NCI-H82 treated with DMSO at 0.1 percent for 48 hours (cell line): ENCODE measurements at regions not wholly inside any gene's neighbourhood (a gene's known extent, or its start where the extent isn't known, plus 50 kb on each side); places are given as distances from the start of the nearest gene placed in this dataset.
"Not testable (repeated sequence)": the region's sequence is repeated elsewhere in the genome, so short reads cannot be mapped to it uniquely, and the experiment has no call there.

Experiments
- DNase-seq: peaks from one replicate; lab custom pipeline; 2025; ENCODE audit not compliant: unreplicated experiment; lab: John Stamatoyannopoulos, UW

DNA sequence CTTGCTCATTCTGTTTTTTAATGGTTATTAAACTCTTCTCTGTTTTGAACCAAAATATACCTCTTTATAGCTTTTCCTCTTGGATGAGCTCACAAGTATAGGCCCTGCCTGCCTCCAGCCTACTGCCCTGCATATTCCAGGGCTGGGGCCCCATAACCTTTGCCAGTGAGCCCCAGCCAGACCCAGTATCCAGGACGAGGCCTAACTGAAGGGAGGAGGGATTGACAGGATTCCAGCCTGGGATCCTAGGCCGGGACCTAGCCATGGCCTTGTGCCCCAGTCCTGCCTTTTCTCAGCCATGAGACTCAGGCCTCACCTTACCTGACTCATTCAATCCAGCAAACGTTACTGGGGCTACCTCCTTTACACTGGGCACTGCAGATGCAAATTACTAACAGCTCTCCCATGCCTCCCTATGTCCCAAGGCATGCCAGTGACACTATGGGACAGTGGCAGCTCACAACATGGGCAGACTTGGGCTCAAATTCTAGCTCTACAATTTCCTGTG, 159.2 kb downstream of the DDX1 start:
- no peak for DNase-seq

DNA sequence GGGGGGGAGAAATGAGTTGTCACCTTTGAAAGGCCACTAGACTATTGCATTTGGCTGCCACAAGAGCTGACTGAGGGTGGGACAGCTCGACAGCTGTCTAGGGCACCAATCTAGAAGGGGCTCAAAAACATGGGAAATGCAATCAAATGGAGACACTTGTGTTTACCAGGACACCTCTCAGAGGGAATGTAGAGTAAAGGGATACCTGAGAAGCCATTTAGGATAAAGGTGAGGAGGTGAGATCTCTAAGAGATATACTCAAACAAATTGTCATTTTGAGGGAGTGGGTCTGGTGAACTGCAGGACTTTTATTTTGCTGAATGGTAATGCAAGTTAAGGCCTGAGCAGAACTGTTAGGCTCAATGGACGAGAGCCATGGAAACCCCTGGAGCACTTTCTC, 159.8 kb downstream of the DDX1 start:
- DNase-seq: no peak

- DNase-seq: no peak
Observed at GRCh38 chr2:15752552-15753232, 161.0 kb downstream of the DDX1 start.

GRCh38 chr2:15753233-15753798, 161.6 kb downstream of the DDX1 start:
- no peak for DNase-seq

GRCh38 chr2:15753811-15754702, 162.4 kb downstream of the DDX1 start:
- DNase-seq: no peak

DNA sequence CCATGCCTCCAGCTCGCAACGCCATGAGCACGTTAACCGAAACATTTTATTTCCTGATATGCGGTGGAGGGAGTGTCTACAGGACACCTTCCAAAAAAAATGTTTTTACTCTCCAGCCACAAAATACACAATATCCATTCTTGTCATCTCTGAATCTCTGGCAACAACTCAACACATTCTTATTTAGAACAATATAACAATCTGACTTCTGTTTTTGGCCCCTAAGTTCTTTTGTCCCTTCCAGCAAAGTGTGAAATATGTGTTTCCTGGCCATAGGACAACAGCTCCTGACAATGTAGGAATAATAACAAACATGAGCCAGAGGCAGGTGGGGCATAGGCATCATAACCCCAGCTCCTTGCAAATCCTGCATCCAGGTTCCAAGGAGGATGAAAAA, 163.0 kb downstream of the DDX1 start:
- no peak for DNase-seq

DNA sequence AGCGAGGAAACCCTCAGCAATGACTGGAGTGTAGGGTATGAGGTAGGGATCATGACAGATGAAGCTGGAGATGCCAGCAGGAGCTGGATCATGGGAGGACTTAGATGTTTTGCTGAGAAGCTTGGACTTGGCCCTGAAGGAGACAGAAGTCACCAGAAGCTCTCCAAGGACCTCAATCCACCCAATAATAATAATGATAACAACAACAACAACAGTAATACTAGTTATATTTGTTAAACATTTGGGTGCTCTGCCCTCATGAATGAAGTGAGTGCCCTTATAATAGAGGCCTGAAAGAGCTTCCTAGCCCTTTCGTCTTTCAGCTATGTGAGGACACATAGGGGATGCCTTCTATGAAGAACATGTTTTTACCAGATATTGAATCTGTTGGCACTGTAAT, 163.9 kb downstream of the DDX1 start:
- no peak for DNase-seq

- DNase-seq: no peak
Observed at GRCh38 chr2:15756011-15756550, 164.4 kb downstream of the DDX1 start.

GRCh38 chr2:15756882-15757819, 165.5 kb downstream of the DDX1 start:
- no peak for DNase-seq

DNA sequence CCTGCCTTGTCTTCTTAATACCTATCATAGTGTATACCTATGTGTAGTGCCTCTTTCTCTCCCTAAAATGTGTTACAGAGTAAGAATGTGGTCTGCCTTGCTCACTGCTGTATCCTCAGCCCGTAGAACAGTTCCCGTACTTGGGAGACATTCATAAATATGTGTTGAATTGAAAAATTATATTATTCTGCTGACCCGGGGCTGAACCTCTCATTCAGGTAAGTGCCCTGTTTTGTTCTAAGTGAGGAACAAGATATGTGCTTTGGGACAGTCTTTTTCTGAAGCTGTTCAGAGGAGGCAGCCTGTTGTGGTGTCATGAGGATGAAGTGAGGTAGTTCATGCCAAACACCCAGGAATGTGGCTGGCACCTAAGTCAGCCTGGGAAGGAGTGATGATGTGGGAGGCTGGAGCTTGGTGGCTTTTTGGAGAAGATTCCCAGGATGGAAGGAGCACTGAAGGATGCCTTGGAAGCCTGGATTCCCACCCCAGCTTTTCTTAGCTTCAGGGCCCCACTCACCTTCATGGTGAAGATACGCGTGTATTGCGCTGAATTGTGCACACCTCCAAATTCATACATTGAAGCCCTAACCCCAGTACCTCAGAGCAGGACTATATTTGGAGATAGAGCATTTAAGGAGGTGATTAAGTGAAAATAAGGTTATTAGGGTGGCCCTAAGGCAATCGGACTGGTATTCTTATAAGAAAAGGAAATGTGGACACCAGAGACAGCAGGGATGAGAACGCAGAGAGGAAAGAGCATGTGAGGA, 166.3 kb downstream of the DDX1 start:
- no peak for DNase-seq

GRCh38 chr2:15758848-15759247, 167.2 kb downstream of the DDX1 start:
- no peak for DNase-seq

- DNase-seq: no peak
Observed at GRCh38 chr2:15759385-15759784, 167.7 kb downstream of the DDX1 start.

DNA sequence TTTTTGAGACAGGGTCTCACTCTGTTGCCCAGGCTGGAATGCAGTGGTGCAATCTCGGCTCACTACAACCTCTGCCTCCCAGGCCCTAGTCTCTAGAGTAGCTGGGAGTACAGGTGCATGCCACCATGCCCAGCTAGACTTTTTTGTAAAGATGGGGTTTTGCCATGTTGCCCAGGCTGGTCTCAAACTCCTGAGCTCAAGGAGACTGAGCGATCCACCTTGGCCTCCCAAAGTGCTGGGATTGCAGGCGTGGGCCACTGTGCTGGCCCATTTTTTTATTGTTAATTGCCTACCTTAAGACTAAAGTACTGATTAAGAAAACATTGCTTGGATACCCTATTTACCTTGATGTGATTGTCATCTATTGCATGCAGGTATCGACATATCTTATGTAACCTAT, 168.1 kb downstream of the DDX1 start:
- not testable (repeated sequence) for DNase-seq

DNA sequence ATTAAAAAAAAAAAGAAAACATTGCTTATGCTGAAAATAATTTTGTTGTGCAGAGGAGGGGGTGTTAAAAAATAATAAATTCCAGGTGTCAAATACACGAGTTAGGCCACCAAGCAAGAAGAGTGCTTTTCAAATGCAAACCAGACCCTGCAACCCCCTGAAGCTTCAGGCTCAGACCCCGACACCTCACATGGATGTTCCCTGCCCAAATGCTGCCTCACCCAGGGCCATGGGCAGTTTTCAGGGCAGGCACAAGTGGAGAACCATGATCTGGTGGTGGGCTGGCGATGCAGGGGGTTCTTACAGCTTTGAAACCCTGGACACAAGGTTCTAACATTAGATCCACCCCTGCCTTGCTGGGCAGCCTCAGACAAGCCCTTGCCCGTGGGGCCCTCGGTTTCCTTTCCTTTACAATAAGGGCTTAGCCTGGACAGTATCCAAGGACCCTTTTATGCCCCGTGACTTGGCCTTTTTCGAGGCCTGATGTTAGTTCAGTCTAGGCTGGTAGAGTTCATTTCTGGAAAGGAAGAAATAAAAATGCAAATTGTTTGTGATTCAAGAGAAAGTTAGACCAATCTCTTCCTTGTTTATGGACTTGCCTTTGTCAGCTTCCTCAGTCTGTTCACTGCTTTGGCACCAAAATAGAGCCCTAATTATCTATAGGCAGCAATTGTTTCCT, 168.7 kb downstream of the DDX1 start:
- DNase-seq: no peak

- DNase-seq: no peak
Observed at GRCh38 chr2:15761056-15761455, 169.4 kb downstream of the DDX1 start.

- DNase-seq: no peak
Observed at GRCh38 chr2:15761910-15762309, 170.2 kb downstream of the DDX1 start.

- no peak for DNase-seq
Observed at GRCh38 chr2:15762449-15762848, 170.8 kb downstream of the DDX1 start.

DNA sequence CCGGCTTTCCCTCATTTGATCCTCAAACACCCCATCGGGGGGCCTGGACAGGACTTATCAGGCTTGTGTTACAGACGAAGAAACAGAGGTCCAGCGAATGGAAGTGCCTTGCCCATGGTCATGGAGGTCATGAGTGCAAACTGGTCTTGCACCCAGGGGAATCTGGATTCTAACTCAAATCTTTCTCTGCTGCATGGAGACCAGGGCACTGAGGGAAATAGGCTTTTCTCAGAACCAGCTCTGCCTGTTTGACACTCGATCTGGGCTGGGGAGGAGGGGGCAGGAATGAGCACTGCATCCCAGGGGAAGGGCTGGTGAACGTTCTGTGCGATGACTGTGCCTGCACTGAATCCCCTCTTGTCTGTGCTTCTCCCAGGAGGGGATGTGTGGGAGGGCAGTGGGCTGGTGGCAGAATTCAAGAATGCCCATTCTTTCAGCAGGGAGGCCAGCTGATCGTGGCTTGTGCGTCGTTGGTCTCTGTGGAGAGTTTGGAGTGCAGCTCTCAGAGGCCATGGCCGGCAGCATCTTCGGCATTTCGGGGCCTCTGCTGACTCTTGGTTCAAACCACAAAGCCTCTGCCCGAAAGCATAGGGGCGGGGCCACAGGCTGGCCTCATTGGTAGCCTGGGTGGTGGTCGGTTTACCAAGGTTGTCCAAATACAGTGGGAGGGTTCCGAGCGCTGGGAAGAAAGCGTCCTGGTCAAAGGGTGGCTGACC, 171.6 kb downstream of the DDX1 start:
- no peak for DNase-seq
